H54 (cell line): ENCODE measurements at regions not wholly inside any gene's neighbourhood (a gene's known extent, or its start where the extent isn't known, plus 50 kb on each side); places are given as distances from the start of the nearest gene placed in this dataset.
"Not testable (repeated sequence)": the region's sequence is repeated elsewhere in the genome, so short reads cannot be mapped to it uniquely, and the experiment has no call there.

ENCODE experiments used
- DNase-seq: peaks from one replicate; pipeline ENCODE4 v3.0.0; 2011; ENCODE audit warnings: low spot score, mixed read lengths; ENCODE audit not compliant: insufficient read length
- FAIRE-seq: peaks from 3 replicates; lab custom pipeline; 2011; peaks lifted over from hg19 to GRCh38; lab: Jason Lieb, UNC
- POLR2A ChIP-seq: IDR thresholded peaks from 2 replicates; pipeline ENCODE4 v1.6.1; 2011; ENCODE audit warnings: low read depth, mild to moderate bottlenecking, low read length

GRCh38 chr3:177883957-177884356 lies 652.3 kb upstream of the KCNMB2 start:
- DNase-seq (no peak), FAIRE-seq (no peak)
- no peak for TF ChIP-seq POLR2A

- TF ChIP-seq POLR2A = no peak
- no peak for DNase-seq
- no peak for FAIRE-seq
Observed at GRCh38 chr3:177885063-177885462, 651.2 kb upstream of the KCNMB2 start.

GRCh38 chr3:177886501-177886900 lies 649.7 kb upstream of the KCNMB2 start:
- no peak for TF ChIP-seq POLR2A
- DNase-seq (no peak), FAIRE-seq (no peak)

GRCh38 chr3:177887475-177887874 lies 648.8 kb upstream of the KCNMB2 start:
- no peak for TF ChIP-seq POLR2A
- DNase-seq (no peak), FAIRE-seq (no peak)

GRCh38 chr3:177889161-177889560 lies 647.1 kb upstream of the KCNMB2 start:
- FAIRE-seq = no peak
- no peak for DNase-seq
- TF ChIP-seq POLR2A = no peak

GRCh38 chr3:177889652-177890358 lies 646.4 kb upstream of the KCNMB2 start:
- FAIRE-seq = no peak

GRCh38 chr3:177890359-177890683 lies 645.9 kb upstream of the KCNMB2 start:
- no peak for FAIRE-seq

More at GRCh38 chr3:177889652-177890358, 646.4 kb upstream of the KCNMB2 start:
- no peak for DNase-seq
- no peak for TF ChIP-seq POLR2A

GRCh38 chr3:177891569-177891968 lies 644.7 kb upstream of the KCNMB2 start:
- not testable (repeated sequence) for DNase-seq, FAIRE-seq

More at GRCh38 chr3:177890359-177890683, 645.9 kb upstream of the KCNMB2 start:
- no peak for DNase-seq
- TF ChIP-seq POLR2A = no peak

- FAIRE-seq (no peak), DNase-seq (no peak)
- no peak for TF ChIP-seq POLR2A
Observed at GRCh38 chr3:177893331-177893730, 642.9 kb upstream of the KCNMB2 start.

- FAIRE-seq (no peak), DNase-seq (no peak)
- no peak for TF ChIP-seq POLR2A
Observed at GRCh38 chr3:177894081-177894728, 642.0 kb upstream of the KCNMB2 start.

GRCh38 chr3:177898185-177898584 lies 638.1 kb upstream of the KCNMB2 start:
- TF ChIP-seq POLR2A = no peak
- FAIRE-seq = no peak
- no peak for DNase-seq

GRCh38 chr3:177899275-177900067 lies 636.8 kb upstream of the KCNMB2 start:
- DNase-seq (no peak), FAIRE-seq (no peak)
- no peak for TF ChIP-seq POLR2A

- no peak for FAIRE-seq
- no peak for TF ChIP-seq POLR2A
- DNase-seq = no peak
Observed at GRCh38 chr3:177902876-177903275, 633.4 kb upstream of the KCNMB2 start.

GRCh38 chr3:177904621-177905020 lies 631.6 kb upstream of the KCNMB2 start:
- no peak for TF ChIP-seq POLR2A
- FAIRE-seq (peak; percentile 33), DNase-seq (no peak)
